Right lobe of liver (tissue), 4 donors: ENCODE measurements at regions not wholly inside any gene's neighbourhood (a gene's known extent, or its start where the extent isn't known, plus 50 kb on each side); places are given as distances from the start of the nearest gene placed in this dataset.

Experiments used
- CTCF ChIP-seq, 4 donors: fragments of 200-600 bp in 3 of 4; fragments of 450-650 bp in 1 of 4; IDR thresholded peaks; one replicate each; pipeline versions ENCODE4 v1.5.1 to v1.8.0; 2016 to 2022; ENCODE audit warnings: antibody characterized with exemption in 4 of 4, mild to moderate bottlenecking in 2 of 4
- POLR2A ChIP-seq: fragments of 450-650 bp; IDR thresholded peaks from one replicate; pipeline ENCODE4 v1.6.1; 2017; ENCODE audit warnings: antibody characterized with exemption, mild to moderate bottlenecking
- donor health status: DM: no; HTN: no; CAD: no.
- donor health status: DM: no; HTN: no; CAD: no.
- donor health status: DM: no; HTN: yes; CAD: no.

GRCh38 chr2:176496761-176497160 is 227.5 kb downstream of the MTX2 start:
- TF ChIP-seq CTCF (IDR thresholded peaks at IDR 0.05) (no peak), POLR2A (no peak)
